ENCODE measurements at regions not wholly inside any gene's neighbourhood (a gene's known extent, or its start where the extent isn't known, plus 50 kb on each side); places are given as distances from the start of the nearest gene placed in this dataset.
"Not testable (repeated sequence)": the region's sequence is repeated elsewhere in the genome, so short reads cannot be mapped to it uniquely, and the experiment has no call there.

GRCh38 chr4:166198516-166199310 is 325.7 kb downstream of the TLL1 start:
- H2AFZ ChIP-seq (ENCODE audit: low read length, unreplicated experiment), result no peak overlapping the region
- no peak overlapping the region for H3K4me3 ChIP-seq (ENCODE audit: low read depth, low read length)

GRCh38 chr4:166202991-166203390 is 330.0 kb downstream of the TLL1 start:
- H3K79me2 ChIP-seq (ENCODE audit: control insufficient read depth, insufficient read depth, low read length, unreplicated experiment), result no peaks in the 10 kb centered on the region
- H3K27me3 ChIP-seq (ENCODE audit: insufficient read depth, low read length), result no peaks in the 10 kb centered on the region
- no peak overlapping the region for H3K4me3 ChIP-seq (ENCODE audit: low read depth, low read length)
- no peak overlapping the region for H3K27ac ChIP-seq (ENCODE audit: low read depth, low read length)
- H2AFZ ChIP-seq (ENCODE audit: low read length, unreplicated experiment), result no peak overlapping the region
- H3K4me1 ChIP-seq (ENCODE audit: control insufficient read depth, insufficient read depth, low read length, unreplicated experiment), result no peaks in the 10 kb centered on the region
- no peaks in the 10 kb centered on the region for H3K36me3 ChIP-seq (ENCODE audit: insufficient read depth, low read length)

More at GRCh38 chr4:166198516-166199310, 325.7 kb downstream of the TLL1 start:
- H3K27me3 ChIP-seq (ENCODE audit: insufficient read depth, low read length), result no peaks in the 10 kb centered on the region
- H3K27ac ChIP-seq (ENCODE audit: low read depth, low read length), result no peak overlapping the region
- H3K79me2 ChIP-seq (ENCODE audit: control insufficient read depth, insufficient read depth, low read length, unreplicated experiment), result no peaks in the 10 kb centered on the region
- H3K36me3 ChIP-seq (ENCODE audit: insufficient read depth, low read length), result no peaks in the 10 kb centered on the region
- H3K4me1 ChIP-seq (ENCODE audit: control insufficient read depth, insufficient read depth, low read length, unreplicated experiment), result no peaks in the 10 kb centered on the region

- H3K27ac ChIP-seq (ENCODE audit: low read depth, low read length); H3K79me2 ChIP-seq (ENCODE audit: control insufficient read depth, insufficient read depth, low read length, unreplicated experiment): not testable (repeated sequence)
These were observed 339.3 kb downstream of the TLL1 start for GRCh38 chr4:166212326-166212725.

GRCh38 chr4:166222271-166222670 is 349.2 kb downstream of the TLL1 start:
- Histone ChIP-seq H3K79me2 (ENCODE audit: control insufficient read depth, insufficient read depth, low read length, unreplicated experiment) (no peaks in the 10 kb centered on the region), H3K36me3 (ENCODE audit: insufficient read depth, low read length) (no peaks in the 10 kb centered on the region)

More at GRCh38 chr4:166212326-166212725, 339.3 kb downstream of the TLL1 start:
- not testable (repeated sequence) for H2AFZ ChIP-seq (ENCODE audit: low read length, unreplicated experiment); H3K27me3 ChIP-seq (ENCODE audit: insufficient read depth, low read length); H3K4me1 ChIP-seq (ENCODE audit: control insufficient read depth, insufficient read depth, low read length, unreplicated experiment); H3K36me3 ChIP-seq (ENCODE audit: insufficient read depth, low read length); H3K4me3 ChIP-seq (ENCODE audit: low read depth, low read length)

GRCh38 chr4:166228112-166228511 is 355.1 kb downstream of the TLL1 start:
- no peak overlapping the region for H2AFZ ChIP-seq (ENCODE audit: low read length, unreplicated experiment)
- no peak overlapping the region for H3K4me3 ChIP-seq (ENCODE audit: low read depth, low read length)
- H3K4me1 ChIP-seq (ENCODE audit: control insufficient read depth, insufficient read depth, low read length, unreplicated experiment), result no peaks in the 10 kb centered on the region
- no peak overlapping the region for H3K27ac ChIP-seq (ENCODE audit: low read depth, low read length)
- no peaks in the 10 kb centered on the region for H3K27me3 ChIP-seq (ENCODE audit: insufficient read depth, low read length)
- no peaks in the 10 kb centered on the region for H3K36me3 ChIP-seq (ENCODE audit: insufficient read depth, low read length)
- H3K79me2 ChIP-seq (ENCODE audit: control insufficient read depth, insufficient read depth, low read length, unreplicated experiment), result no peaks in the 10 kb centered on the region

More at GRCh38 chr4:166222271-166222670, 349.2 kb downstream of the TLL1 start:
- Histone ChIP-seq H3K4me3 (ENCODE audit: low read depth, low read length) (no peak overlapping the region), H3K27me3 (ENCODE audit: insufficient read depth, low read length) (no peaks in the 10 kb centered on the region), H3K27ac (ENCODE audit: low read depth, low read length) (no peak overlapping the region), H2AFZ (ENCODE audit: low read length, unreplicated experiment) (no peak overlapping the region), H3K4me1 (ENCODE audit: control insufficient read depth, insufficient read depth, low read length, unreplicated experiment) (no peaks in the 10 kb centered on the region)

GRCh38 chr4:166229799-166230198 is 356.8 kb downstream of the TLL1 start:
- no peak overlapping the region for H2AFZ ChIP-seq (ENCODE audit: low read length, unreplicated experiment)
- no peak overlapping the region for H3K4me3 ChIP-seq (ENCODE audit: low read depth, low read length)
- H3K27ac ChIP-seq (ENCODE audit: low read depth, low read length), result no peak overlapping the region
- H3K27me3 ChIP-seq (ENCODE audit: insufficient read depth, low read length), result no peaks in the 10 kb centered on the region
- H3K79me2 ChIP-seq (ENCODE audit: control insufficient read depth, insufficient read depth, low read length, unreplicated experiment), result no peaks in the 10 kb centered on the region
- no peaks in the 10 kb centered on the region for H3K36me3 ChIP-seq (ENCODE audit: insufficient read depth, low read length)
- H3K4me1 ChIP-seq (ENCODE audit: control insufficient read depth, insufficient read depth, low read length, unreplicated experiment), result no peaks in the 10 kb centered on the region

- no peaks in the 10 kb centered on the region for H3K27me3 ChIP-seq (ENCODE audit: insufficient read depth, low read length)
- H3K36me3 ChIP-seq (ENCODE audit: insufficient read depth, low read length), result no peaks in the 10 kb centered on the region
- H3K4me1 ChIP-seq (ENCODE audit: control insufficient read depth, insufficient read depth, low read length, unreplicated experiment), result no peaks in the 10 kb centered on the region
- H2AFZ ChIP-seq (ENCODE audit: low read length, unreplicated experiment), result no peak overlapping the region
- H3K27ac ChIP-seq (ENCODE audit: low read depth, low read length), result no peak overlapping the region
- H3K79me2 ChIP-seq (ENCODE audit: control insufficient read depth, insufficient read depth, low read length, unreplicated experiment), result no peaks in the 10 kb centered on the region
- H3K4me3 ChIP-seq (ENCODE audit: low read depth, low read length), result no peak overlapping the region
These were observed 357.8 kb downstream of the TLL1 start for GRCh38 chr4:166230841-166231240.

GRCh38 chr4:166239354-166239753 is 366.3 kb downstream of the TLL1 start:
- Histone ChIP-seq H3K36me3 (ENCODE audit: insufficient read depth, low read length) (no peaks in the 10 kb centered on the region), H3K79me2 (ENCODE audit: control insufficient read depth, insufficient read depth, low read length, unreplicated experiment) (no peaks in the 10 kb centered on the region), H3K4me1 (ENCODE audit: control insufficient read depth, insufficient read depth, low read length, unreplicated experiment) (no peaks in the 10 kb centered on the region), H3K27me3 (ENCODE audit: insufficient read depth, low read length) (no peaks in the 10 kb centered on the region), H3K4me3 (ENCODE audit: low read depth, low read length) (no peak overlapping the region), H2AFZ (ENCODE audit: low read length, unreplicated experiment) (no peak overlapping the region), H3K27ac (ENCODE audit: low read depth, low read length) (no peak overlapping the region)

GRCh38 chr4:166252487-166253402 is 379.7 kb downstream of the TLL1 start:
- Histone ChIP-seq H3K4me3 (ENCODE audit: low read depth, low read length) (no peak overlapping the region), H3K79me2 (ENCODE audit: control insufficient read depth, insufficient read depth, low read length, unreplicated experiment) (no peaks in the 10 kb centered on the region), H3K36me3 (ENCODE audit: insufficient read depth, low read length) (no peaks in the 10 kb centered on the region), H2AFZ (ENCODE audit: low read length, unreplicated experiment) (no peak overlapping the region), H3K4me1 (ENCODE audit: control insufficient read depth, insufficient read depth, low read length, unreplicated experiment) (no peaks in the 10 kb centered on the region), H3K27ac (ENCODE audit: low read depth, low read length) (no peak overlapping the region), H3K27me3 (ENCODE audit: insufficient read depth, low read length) (no peaks in the 10 kb centered on the region)

- no peak overlapping the region for H2AFZ ChIP-seq (ENCODE audit: low read length, unreplicated experiment)
- no peaks in the 10 kb centered on the region for H3K27me3 ChIP-seq (ENCODE audit: insufficient read depth, low read length)
- no peaks in the 10 kb centered on the region for H3K36me3 ChIP-seq (ENCODE audit: insufficient read depth, low read length)
- no peaks in the 10 kb centered on the region for H3K79me2 ChIP-seq (ENCODE audit: control insufficient read depth, insufficient read depth, low read length, unreplicated experiment)
- H3K4me1 ChIP-seq (ENCODE audit: control insufficient read depth, insufficient read depth, low read length, unreplicated experiment), result no peaks in the 10 kb centered on the region
- no peak overlapping the region for H3K4me3 ChIP-seq (ENCODE audit: low read depth, low read length)
- H3K27ac ChIP-seq (ENCODE audit: low read depth, low read length), result no peak overlapping the region
These were observed 384.2 kb downstream of the TLL1 start for GRCh38 chr4:166257276-166257675.
